ENCODE measurements at regions not wholly inside any gene's neighbourhood (a gene's known extent, or its start where the extent isn't known, plus 50 kb on each side); places are given as distances from the start of the nearest gene placed in this dataset.
"Not testable (repeated sequence)": the region's sequence is repeated elsewhere in the genome, so short reads cannot be mapped to it uniquely, and the experiment has no call there.

DNA sequence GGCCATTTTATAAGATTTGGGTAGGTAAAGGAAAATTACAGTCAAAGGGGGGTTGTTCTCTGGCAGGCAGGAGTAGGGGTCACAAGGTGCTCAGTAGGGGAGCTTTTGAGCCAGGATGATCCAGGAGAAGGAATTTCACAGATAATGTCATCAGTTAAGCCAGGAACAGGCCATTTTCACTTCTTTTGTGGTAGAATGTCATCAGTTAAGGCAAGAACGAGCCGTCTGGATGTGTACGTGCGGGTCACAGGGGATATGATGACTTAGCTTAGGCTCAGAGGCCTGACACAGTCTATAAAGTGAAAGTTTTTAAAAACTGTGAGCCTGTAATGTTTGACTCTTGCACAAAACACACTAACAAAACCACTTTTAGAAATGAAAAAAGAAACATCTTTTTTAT lies 1371.3 kb upstream of the RAG2 start:
- DNase-seq: not testable (repeated sequence)

- no peak for DNase-seq
These were observed 1370.1 kb upstream of the RAG2 start for GRCh38 chr11:37968148-37968547.

- DNase-seq: no peak
These were observed 1369.6 kb upstream of the RAG2 start for GRCh38 chr11:37967635-37968034.

DNA sequence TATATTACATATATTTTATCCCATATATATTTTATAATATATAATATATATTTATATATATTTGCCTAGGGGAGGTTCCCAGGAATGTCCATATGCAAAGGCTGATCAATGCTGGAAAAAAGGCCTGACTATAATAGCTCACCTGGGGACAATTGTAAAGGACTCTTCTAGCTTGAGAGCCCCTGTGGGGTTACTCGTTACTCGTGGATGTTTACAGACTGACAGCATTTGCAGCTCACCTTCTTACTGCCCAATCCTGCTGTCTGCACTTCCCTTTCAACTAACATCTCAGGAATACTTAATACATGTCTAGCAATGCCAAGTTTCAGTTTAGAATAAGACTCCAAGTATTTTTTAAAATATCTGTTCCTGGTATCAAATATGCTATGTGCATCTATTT lies 1365.4 kb upstream of the RAG2 start:
- no peak for DNase-seq

GRCh38 chr11:37957717-37958116 lies 1359.7 kb upstream of the RAG2 start:
- no peak for DNase-seq

- no peak for DNase-seq
These were observed 1354.0 kb upstream of the RAG2 start for GRCh38 chr11:37951996-37952395.

DNA sequence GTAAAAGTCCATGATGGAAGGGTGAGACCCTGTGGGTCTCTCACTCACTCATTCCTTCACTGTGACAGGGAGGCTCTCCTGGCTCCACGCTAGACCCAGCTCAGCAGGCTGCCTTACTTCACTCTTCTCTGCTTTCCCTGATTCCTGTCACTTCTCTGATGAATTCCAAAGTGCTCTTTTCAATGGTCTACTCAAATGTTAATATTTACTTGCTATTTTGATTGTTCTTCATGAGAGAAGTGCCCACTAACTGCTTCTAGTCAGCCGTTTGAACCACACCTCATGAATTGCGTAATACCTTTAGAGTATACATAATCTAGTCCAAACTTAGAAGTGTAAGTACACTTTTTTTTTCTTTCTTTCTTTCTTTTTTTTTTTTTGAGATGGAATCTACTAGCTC lies 1350.2 kb upstream of the RAG2 start:
- no peak for DNase-seq

DNA sequence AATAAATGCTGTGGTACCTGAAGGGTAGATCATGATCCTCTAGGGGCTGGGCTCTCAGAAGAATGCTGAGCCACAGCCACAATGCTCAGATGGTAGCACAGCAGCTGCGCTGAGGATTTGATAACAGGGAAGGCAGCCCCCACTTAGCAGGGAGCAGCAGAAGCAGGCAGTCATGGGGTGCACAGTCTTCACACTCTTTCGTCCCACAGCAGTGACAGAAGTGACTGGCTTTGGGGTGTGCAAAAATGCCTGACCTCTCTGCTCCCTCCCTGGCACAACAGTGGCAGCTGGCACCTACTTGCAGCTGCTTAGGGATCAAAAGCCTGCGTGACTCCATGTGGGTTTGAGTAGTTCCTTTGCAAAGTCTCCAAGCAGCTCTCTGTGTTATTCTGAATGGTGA lies 1349.8 kb upstream of the RAG2 start:
- DNase-seq: no peak

DNA sequence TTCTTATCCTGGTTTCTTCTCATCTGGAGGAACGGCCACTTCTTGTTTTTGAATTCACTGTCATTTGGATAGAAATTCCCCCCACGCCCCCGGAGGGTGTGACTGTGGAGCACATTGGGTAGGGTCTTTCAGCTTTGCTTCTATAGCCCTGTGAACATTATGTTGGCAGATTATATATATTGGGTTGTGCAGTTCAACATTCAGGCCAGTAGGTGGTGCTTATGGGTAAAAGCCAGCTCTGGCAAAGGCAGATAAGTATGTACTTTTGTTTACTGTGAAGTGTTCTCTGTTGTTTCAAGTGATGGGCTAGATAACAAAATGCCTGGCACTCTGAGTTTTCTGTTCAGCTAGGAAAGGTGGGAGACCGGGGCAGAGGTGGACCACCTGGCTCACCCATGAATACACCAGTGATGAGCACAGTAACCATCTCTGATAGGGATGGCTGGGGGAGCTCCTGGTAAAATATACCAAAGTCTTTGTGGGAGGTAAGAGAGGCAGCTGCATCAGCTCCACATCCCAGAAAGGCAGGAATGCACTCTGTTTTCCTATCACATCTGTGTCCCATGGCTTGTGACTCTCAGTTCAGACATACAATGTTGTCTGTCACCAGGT lies 1348.2 kb upstream of the RAG2 start:
- no peak for DNase-seq

DNA sequence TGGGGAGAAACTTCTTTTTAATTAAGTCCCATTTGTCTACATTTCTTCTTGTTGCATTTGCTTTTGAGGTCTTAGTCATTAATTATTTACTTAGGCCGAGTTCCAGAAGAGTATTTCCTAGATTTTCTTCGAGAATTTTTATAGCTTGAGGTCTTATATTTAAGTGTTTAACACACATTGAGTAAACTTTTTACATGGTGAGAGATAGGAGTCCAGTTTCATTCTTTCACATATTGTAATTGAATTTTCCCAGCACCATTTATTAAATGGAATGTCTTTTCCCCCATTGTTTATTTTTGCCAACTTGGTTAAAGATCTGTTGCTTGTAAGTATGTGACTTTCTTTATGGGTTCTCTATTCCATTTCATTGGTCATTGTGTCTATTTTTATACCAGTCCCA lies 1344.0 kb upstream of the RAG2 start:
- no peak for DNase-seq

DNA sequence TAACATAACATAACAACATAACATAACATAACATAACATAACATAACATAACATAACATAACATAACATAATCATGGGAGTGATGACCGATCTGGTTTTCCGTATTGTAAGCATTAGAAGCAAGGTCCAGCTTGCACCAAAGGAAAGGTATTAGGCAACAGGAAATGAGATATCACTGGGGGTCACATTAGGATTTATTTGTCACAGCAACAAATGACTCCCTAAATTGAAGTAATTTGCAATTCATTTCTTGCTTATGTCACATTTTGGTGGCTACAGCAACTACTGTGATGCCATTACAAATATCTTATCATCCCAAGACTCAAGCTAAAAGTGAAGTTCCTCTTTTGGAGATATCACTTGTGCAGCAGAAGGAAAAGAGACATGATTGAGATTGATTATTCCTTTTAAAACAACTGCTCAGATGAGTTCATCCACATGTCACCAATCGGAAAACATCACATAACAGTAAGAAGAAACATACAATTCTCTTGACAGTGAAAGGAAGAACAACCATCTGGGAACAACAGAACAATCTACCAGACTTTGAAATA lies 1331.1 kb upstream of the RAG2 start:
- DNase-seq: no peak

GRCh38 chr11:37926772-37927171 lies 1328.7 kb upstream of the RAG2 start:
- no peak for DNase-seq

DNA sequence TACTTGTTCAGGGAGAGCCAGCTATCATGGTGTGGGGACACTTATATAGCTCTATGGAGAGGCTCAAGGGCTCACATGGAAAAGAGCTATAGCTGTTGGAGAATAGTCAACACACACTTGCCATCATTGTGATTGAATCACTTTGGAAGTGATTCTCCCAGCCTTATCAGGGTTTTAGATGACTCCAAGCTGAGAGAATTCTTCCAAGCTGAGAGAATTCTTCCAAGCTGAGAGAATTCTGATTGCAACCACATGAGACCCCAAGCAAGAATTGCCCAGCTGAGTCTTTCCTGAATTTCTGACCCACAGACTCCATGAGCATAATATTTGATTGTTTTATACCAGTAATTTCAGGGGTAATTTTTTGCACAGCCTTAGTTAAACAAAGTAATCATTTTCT lies 1318.3 kb upstream of the RAG2 start:
- no peak for DNase-seq

DNA sequence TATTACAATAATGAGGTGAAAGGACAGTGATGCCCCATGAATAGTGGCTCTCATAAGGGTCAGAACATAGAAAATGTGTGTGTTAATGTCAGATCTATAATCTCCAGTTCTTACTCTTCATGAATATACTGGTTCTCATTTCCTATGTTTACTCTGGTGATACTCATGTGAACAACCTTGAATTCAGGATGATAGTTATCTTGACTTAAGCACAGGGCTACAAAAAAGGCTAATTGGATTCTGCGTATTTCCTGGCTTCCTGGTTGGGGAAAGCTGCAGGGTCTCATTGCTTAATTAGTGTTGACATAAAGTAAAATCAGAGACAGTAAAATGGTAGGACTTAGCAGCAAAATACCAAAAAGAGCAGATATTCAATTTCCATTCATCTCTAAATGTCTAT lies 1316.8 kb upstream of the RAG2 start:
- no peak for DNase-seq

- no peak for DNase-seq
These were observed 1310.1 kb upstream of the RAG2 start for GRCh38 chr11:37908219-37908548.

DNA sequence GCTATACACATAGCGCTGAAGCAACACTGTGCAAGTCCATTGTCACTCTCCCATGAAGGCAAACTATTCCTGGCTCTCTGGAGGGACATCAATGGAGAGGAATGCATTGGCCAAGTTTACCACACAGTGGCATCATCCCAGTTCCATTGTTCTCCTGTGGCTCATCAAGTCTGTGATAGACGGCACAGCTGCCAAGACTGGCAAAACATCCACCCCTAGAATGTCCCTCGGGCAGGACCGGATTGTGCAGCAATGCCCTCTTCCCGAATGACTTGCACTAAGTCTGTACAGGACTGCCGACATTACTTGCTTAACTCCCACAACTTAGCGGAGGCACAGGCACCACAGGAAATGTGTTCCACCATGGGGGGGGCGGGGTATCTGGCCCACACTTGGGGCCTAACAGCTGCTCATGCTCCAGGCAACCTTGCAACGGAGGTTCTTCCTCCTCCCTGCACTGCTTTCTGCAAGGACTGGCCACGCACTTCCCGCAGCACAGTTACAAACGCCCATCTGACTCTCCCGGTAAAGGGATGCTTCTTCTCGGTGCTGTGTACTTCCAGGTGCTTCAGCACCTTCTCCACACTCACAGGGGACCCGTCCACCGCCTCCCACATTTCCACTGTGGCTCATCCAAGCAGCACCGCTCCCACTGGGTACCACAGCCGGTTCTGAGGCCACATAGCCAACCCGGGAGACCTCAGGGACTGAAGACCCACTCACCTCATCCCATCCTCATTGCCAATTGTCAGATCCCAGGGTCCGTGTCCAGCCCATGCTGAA lies 1309.6 kb upstream of the RAG2 start:
- DNase-seq: no peak

GRCh38 chr11:37905707-37906417 lies 1307.8 kb upstream of the RAG2 start:
- DNase-seq: no peak

DNA sequence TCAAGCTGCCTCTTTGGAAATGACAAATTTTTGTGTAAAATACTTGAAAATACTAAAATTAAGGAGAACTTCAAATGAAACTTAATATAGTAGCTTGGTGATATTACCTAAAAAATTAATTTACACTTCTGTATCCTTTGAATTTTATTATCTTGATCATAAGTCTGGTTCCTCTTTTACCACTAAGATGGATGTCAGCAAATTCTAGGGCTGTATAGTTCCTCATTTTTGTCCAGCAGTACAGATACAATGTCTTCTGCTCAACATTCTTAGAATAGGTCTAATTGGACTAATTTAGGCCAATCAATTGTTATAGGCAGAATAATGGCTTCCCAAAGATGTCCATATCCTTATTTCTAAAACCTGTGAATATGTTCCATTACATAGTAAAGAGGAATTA lies 1298.0 kb upstream of the RAG2 start:
- no peak for DNase-seq

DNA sequence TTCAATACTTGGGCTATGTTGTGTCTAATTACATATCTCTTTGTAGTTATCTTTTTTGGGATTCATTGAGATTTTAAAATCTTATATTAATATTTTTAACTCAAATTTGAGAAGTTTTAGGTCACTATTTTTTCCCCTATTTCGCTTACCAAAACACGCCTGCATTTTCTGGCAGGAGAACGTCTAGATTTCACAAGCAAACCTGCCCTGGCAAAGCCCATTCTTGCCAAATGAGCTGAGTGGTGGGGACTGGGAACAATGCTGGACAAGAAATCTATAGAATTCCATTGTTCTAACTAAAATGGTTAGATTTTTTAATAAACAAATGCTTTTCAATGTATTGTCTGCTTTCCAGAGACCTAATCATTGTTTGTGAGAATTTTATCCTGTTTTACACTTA lies 1283.7 kb upstream of the RAG2 start:
- no peak for DNase-seq

- DNase-seq: peak; percentile 15
These were observed 1263.6 kb upstream of the RAG2 start for GRCh38 chr11:37861671-37862070.

- not testable (repeated sequence) for DNase-seq
These were observed 1260.9 kb upstream of the RAG2 start for GRCh38 chr11:37858806-37859537.

GRCh38 chr11:37858398-37858797 lies 1260.4 kb upstream of the RAG2 start:
- DNase-seq: no peak

DNA sequence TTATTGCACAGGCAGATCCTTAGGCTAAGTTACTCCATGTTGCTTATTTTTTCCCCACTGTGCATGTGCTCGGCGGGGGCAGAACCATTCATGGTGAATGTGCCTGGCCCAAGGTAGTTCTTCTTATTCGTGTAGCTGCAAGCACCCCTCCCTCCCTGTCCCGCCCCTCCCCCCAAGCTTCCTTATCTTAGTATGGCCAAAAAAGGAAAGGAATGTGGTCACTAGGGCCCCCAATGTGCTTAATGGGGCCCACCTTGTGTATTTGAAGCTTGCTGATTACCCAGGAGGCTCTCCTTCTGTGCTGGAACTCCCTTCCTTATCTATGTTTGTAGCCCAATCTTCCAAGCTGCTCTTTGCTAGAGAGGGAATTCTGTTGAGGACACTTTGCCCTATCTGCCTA lies 1259.7 kb upstream of the RAG2 start:
- DNase-seq: no peak
